ENCODE measurements at regions not wholly inside any gene's neighbourhood (a gene's known extent, or its start where the extent isn't known, plus 50 kb on each side); places are given as distances from the start of the nearest gene placed in this dataset.

DNA sequence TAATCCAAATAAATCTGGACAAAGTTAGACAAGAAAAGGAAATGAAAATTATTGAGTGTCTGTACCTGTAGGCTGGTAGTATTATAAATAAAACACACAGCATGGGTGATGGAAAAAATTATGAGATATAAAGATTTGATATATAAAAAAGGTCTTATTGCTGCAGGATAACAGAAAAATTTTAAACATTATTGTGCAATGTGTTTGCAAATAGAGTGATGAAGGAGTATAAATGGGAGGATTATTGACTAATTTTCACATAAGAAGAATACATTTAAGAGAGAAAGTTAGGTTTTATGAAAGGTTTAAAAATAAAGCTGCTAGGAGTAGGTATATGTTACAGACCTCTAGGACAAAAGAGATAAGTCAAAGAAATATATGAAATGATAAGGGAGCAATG lies 336.7 kb upstream of the MAN1A1 start:
- no peaks in the 10 kb centered on the region for H3K79me2 ChIP-seq (ENCODE audit: control insufficient read depth, insufficient read depth, low read length)
- no peaks in the 10 kb centered on the region for H3K36me3 ChIP-seq (ENCODE audit: control insufficient read depth, insufficient read depth, low read length)
- DNase-seq (ENCODE audit: low read depth in 2 of 2): no peak
- no peak overlapping the region for H3K9ac ChIP-seq (ENCODE audit: insufficient read depth, low read length)
- H2AFZ ChIP-seq (ENCODE audit: low read length): no peak overlapping the region
- H3K4me3 ChIP-seq (replicated peaks in 1 of 4; ENCODE audit: control extremely low read depth in 1 of 4, insufficient read depth in 1 of 4, low read depth in 3 of 4, low read length in 4 of 4): no peak overlapping the region
- no peaks in the 10 kb centered on the region for H3K4me1 ChIP-seq (ENCODE audit: control insufficient read depth, extremely low read depth, insufficient read depth, low read length)
- no peaks in the 10 kb centered on the region for H3K9me3 ChIP-seq (ENCODE audit: control insufficient read depth, insufficient read depth, low read depth, low read length)
- H3K27ac ChIP-seq (ENCODE audit: insufficient read depth, low read length): no peak overlapping the region
- H3K4me2 ChIP-seq (ENCODE audit: extremely low read depth, insufficient read depth, low read length): no peak overlapping the region
- H3K27me3 ChIP-seq (ENCODE audit: control insufficient read depth, insufficient read depth, low read length): no peaks in the 10 kb centered on the region
- no peaks in the 10 kb centered on the region for H4K20me1 ChIP-seq (ENCODE audit: control insufficient read depth, extremely low read depth, insufficient read depth, low read length)
- no peak for TF ChIP-seq EZH2 (IDR thresholded peaks at IDR 0.05; ENCODE audit: low read length, missing control alignments)
- TF ChIP-seq, protein P1, sequence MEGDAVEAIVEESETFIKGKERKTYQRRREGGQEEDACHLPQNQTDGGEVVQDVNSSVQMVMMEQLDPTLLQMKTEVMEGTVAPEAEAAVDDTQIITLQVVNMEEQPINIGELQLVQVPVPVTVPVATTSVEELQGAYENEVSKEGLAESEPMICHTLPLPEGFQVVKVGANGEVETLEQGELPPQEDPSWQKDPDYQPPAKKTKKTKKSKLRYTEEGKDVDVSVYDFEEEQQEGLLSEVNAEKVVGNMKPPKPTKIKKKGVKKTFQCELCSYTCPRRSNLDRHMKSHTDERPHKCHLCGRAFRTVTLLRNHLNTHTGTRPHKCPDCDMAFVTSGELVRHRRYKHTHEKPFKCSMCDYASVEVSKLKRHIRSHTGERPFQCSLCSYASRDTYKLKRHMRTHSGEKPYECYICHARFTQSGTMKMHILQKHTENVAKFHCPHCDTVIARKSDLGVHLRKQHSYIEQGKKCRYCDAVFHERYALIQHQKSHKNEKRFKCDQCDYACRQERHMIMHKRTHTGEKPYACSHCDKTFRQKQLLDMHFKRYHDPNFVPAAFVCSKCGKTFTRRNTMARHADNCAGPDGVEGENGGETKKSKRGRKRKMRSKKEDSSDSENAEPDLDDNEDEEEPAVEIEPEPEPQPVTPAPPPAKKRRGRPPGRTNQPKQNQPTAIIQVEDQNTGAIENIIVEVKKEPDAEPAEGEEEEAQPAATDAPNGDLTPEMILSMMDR (conservative IDR thresholded peaks at IDR 0.05 in 1 of 2, IDR thresholded peaks at IDR 0.05 in 1 of 2; ENCODE audit: low read depth in 1 of 2, low read length in 2 of 2): no peak

DNA sequence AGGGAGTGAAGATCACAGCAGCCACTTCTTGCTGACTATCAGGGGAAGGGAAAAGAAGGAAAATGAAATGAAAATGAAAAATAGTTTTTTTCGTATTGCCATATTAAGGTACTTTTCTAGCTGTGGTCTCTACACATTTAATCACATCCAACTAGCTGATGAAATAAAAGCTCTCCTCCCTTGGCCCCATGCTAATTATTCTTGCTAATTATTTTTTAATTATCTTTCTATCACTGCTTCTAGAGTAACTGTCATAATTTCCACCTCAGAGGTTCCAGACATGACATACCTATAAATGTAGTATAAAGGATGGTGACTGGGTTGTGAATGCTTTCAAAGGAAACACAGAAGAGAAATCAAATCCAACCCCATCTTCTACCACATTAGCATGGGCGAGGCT lies 334.1 kb upstream of the MAN1A1 start:
- H3K4me3 ChIP-seq (replicated peaks in 1 of 4; ENCODE audit: control extremely low read depth in 1 of 4, insufficient read depth in 1 of 4, low read depth in 3 of 4, low read length in 4 of 4): no peak overlapping the region
- TF ChIP-seq, protein P1 (conservative IDR thresholded peaks at IDR 0.05 in 1 of 2, IDR thresholded peaks at IDR 0.05 in 1 of 2; ENCODE audit: low read depth in 1 of 2, low read length in 2 of 2): no peak
- no peak overlapping the region for H2AFZ ChIP-seq (ENCODE audit: low read length)
- DNase-seq (ENCODE audit: low read depth in 2 of 2): no peak
- H3K79me2 ChIP-seq (ENCODE audit: control insufficient read depth, insufficient read depth, low read length): no peaks in the 10 kb centered on the region
- H4K20me1 ChIP-seq (ENCODE audit: control insufficient read depth, extremely low read depth, insufficient read depth, low read length): no peaks in the 10 kb centered on the region
- H3K9me3 ChIP-seq (ENCODE audit: control insufficient read depth, insufficient read depth, low read depth, low read length): no peaks in the 10 kb centered on the region
- no peak overlapping the region for H3K9ac ChIP-seq (ENCODE audit: insufficient read depth, low read length)
- no peak overlapping the region for H3K4me2 ChIP-seq (ENCODE audit: extremely low read depth, insufficient read depth, low read length)
- H3K4me1 ChIP-seq (ENCODE audit: control insufficient read depth, extremely low read depth, insufficient read depth, low read length): no peaks in the 10 kb centered on the region
- no peak overlapping the region for H3K27ac ChIP-seq (ENCODE audit: insufficient read depth, low read length)
- H3K27me3 ChIP-seq (ENCODE audit: control insufficient read depth, insufficient read depth, low read length): no peaks in the 10 kb centered on the region
- H3K36me3 ChIP-seq (ENCODE audit: control insufficient read depth, insufficient read depth, low read length): no peaks in the 10 kb centered on the region

DNA sequence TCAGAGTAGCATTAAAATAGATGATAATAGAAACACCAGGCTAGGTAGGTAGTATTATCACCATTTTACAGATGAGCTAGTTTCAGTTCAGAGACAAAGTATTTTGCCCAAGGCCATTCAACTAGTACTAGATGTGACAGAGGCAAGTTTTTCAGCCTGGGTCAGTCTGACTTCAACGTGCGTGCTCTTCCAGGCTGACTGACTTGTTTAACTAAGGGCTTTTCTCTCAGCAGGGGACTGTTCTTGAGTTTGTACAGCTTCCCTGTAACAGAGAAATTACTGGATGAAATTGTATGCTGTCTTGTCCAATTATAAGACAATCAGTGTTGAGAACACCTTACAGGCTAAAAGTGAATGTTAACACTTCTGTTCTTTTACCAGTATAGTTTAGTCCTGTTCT lies 333.5 kb upstream of the MAN1A1 start:
- Histone ChIP-seq H2AFZ (ENCODE audit: low read length) (no peak overlapping the region), H3K9ac (ENCODE audit: insufficient read depth, low read length) (no peak overlapping the region), H3K4me1 (ENCODE audit: control insufficient read depth, extremely low read depth, insufficient read depth, low read length) (no peaks in the 10 kb centered on the region), H3K4me2 (ENCODE audit: extremely low read depth, insufficient read depth, low read length) (no peak overlapping the region), H3K27ac (ENCODE audit: insufficient read depth, low read length) (no peak overlapping the region), H3K27me3 (ENCODE audit: control insufficient read depth, insufficient read depth, low read length) (no peaks in the 10 kb centered on the region), H3K79me2 (ENCODE audit: control insufficient read depth, insufficient read depth, low read length) (no peaks in the 10 kb centered on the region), H3K4me3 (replicated peaks in 1 of 4; ENCODE audit: control extremely low read depth in 1 of 4, insufficient read depth in 1 of 4, low read depth in 3 of 4, low read length in 4 of 4) (no peak overlapping the region), H3K9me3 (ENCODE audit: control insufficient read depth, insufficient read depth, low read depth, low read length) (no peaks in the 10 kb centered on the region), H3K36me3 (ENCODE audit: control insufficient read depth, insufficient read depth, low read length) (no peaks in the 10 kb centered on the region), H4K20me1 (ENCODE audit: control insufficient read depth, extremely low read depth, insufficient read depth, low read length) (no peaks in the 10 kb centered on the region)
- no peak for DNase-seq (ENCODE audit: low read depth in 2 of 2)
- TF ChIP-seq, protein P1 (conservative IDR thresholded peaks at IDR 0.05 in 1 of 2, IDR thresholded peaks at IDR 0.05 in 1 of 2; ENCODE audit: low read depth in 1 of 2, low read length in 2 of 2): no peak
- no peak for TF ChIP-seq EZH2 (IDR thresholded peaks at IDR 0.05; ENCODE audit: low read length, missing control alignments)
